Ovary (tissue), 3 donors: ENCODE measurements at regions not wholly inside any gene's neighbourhood (a gene's known extent, or its start where the extent isn't known, plus 50 kb on each side); places are given as distances from the start of the nearest gene placed in this dataset.

Source experiments
- POLR2A ChIP-seq: fragments of 450-650 bp; IDR thresholded peaks from one replicate; pipeline ENCODE4 v1.6.1; 2017; ENCODE audit warnings: antibody characterized with exemption, mild to moderate bottlenecking, moderate library complexity
- TF ChIP-seq, protein P1 (sequence below), 3 donors: fragments of 450-650 bp in 2 of 3; fragments of 200-600 bp in 1 of 3; IDR thresholded peaks; one replicate each; pipeline versions ENCODE4 v1.5.1 to v1.8.0; 2016 to 2022; ENCODE audit warnings: antibody characterized with exemption in 3 of 3, mild to moderate bottlenecking in 1 of 3
- donor health status: DM: no; HTN: no; CAD: no.

DNA sequence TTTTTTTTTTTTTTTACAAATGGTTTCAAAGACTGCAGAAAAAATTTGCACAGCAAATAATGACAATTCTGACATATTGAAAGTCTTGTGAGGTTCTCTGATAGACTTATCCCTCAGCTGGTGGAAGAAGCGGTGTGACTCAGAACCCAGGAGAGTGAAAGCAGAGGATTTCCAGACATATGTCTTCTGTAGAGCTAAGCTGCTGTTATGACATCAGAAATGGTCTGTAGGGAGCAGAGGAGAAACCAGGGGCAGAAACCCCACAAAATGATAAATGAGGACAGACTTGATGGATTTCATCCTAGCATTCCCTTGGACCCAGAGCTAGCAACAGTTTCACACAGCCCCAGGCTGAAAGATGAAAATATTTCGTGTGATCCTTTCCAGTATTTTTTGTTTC, 582.6 kb downstream of the METTL15 start:
- TF ChIP-seq, protein P1, sequence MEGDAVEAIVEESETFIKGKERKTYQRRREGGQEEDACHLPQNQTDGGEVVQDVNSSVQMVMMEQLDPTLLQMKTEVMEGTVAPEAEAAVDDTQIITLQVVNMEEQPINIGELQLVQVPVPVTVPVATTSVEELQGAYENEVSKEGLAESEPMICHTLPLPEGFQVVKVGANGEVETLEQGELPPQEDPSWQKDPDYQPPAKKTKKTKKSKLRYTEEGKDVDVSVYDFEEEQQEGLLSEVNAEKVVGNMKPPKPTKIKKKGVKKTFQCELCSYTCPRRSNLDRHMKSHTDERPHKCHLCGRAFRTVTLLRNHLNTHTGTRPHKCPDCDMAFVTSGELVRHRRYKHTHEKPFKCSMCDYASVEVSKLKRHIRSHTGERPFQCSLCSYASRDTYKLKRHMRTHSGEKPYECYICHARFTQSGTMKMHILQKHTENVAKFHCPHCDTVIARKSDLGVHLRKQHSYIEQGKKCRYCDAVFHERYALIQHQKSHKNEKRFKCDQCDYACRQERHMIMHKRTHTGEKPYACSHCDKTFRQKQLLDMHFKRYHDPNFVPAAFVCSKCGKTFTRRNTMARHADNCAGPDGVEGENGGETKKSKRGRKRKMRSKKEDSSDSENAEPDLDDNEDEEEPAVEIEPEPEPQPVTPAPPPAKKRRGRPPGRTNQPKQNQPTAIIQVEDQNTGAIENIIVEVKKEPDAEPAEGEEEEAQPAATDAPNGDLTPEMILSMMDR (IDR thresholded peaks at IDR 0.05): no peak
- no peak for TF ChIP-seq POLR2A
